M059J (cell line): ENCODE measurements at regions not wholly inside any gene's neighbourhood (a gene's known extent, or its start where the extent isn't known, plus 50 kb on each side); places are given as distances from the start of the nearest gene placed in this dataset.

Experiments used
- DNase-seq: peaks from one replicate; pipeline ENCODE4 v3.0.0-alpha.2; 2012; ENCODE audit warnings: low read depth

DNA sequence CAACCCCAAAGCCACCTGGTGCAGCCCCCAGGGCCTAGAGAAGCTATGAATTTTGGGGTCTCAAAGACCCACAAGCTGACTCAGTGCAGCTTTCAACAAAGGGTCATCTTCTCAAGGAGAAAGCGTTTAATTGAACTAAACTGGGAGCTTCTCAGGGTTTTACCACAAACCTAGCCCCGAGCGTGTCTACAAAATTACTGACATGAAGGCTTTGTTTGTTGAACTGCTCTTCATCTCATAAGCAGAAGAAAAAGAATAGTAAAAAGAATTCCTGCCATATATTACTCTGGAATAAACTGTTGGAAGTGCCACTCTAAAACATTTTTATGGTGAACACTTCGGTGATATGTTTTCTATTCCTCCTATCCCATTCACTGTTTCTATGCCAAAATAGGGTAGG is 50.8 kb upstream of the INCENP start:
- DNase-seq, result no peak

DNA sequence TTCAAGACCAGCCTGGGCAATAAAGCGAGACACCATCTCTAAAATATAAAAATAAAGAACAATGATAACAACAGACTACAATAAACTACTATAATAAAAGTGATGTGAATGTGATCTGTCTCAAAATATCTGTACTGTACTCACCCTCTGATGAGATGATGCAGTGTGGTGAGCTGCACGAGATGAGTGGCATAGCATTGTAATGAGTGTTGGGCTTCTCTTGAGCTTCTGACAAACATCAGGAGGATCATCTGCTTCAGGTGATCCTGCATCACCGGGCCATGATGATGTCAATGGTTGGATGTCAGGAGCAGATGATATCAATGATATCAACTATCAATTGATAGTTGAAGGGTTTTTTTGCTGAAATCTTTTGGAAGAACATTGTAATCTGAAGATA is 52.4 kb upstream of the INCENP start:
- DNase-seq, result no peak

DNA sequence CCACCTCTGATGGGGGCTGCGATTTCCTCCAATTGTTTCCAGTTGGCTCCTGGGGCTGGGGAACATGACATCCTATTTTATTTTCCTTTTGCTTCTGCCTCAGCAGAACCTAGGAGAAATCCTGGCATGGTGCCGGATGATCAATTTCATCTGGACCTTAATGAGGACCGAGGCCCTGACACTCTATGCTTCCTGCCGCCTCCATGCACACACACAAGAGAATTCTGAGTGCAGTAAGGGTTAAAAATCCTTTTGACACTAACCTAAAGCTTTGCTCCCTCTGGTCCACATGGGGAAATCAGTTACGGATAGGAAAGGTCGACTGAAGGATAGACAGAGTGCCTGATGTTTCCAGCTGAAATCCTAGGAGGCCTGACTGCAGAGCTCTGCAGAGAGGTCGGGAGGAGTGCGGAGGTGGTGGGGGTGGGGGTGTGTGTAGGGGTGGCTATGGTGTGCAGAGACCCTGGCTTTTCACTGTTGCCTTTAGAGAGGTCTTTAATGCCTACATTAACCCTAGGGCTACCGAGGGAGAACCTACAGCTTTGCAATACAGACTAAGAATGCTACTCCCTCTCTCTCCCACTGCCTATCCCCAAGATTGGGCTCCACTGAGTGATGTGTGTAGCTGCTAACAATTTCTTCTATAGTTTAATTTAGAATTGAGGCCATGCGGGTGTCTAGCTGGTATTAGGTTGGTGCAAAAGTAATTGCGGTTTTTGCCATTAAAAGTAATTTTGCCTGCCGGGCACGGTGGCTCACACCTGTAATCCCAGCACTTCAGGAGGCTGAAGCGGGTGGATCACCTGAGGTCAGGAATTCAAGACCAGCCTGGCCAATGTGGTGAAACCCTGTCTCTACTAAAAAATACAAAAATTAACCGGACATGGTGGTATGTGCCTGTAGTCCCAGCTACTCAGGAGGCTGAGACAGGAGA is 53.6 kb upstream of the INCENP start:
- no peak for DNase-seq

DNA sequence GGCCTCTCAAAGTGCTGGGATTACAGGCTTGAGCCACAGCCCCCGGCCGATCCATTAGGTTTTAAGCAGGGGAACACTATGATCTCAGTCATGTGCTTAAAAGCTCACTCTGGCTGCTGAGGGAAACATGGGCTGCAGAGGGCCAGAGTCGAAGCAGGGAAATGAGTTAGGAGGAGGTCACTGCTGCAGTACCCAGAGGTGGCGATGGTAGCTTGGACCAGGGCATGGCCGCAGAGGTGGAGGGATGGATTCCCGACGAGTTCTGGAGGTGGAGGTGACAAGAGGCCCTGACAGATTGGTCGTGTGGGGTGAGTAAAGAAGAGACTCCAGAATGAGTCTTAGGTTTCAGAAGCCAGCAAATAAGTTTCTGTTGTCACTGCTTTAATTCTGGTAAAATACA is 54.4 kb upstream of the INCENP start:
- DNase-seq, result no peak

DNA sequence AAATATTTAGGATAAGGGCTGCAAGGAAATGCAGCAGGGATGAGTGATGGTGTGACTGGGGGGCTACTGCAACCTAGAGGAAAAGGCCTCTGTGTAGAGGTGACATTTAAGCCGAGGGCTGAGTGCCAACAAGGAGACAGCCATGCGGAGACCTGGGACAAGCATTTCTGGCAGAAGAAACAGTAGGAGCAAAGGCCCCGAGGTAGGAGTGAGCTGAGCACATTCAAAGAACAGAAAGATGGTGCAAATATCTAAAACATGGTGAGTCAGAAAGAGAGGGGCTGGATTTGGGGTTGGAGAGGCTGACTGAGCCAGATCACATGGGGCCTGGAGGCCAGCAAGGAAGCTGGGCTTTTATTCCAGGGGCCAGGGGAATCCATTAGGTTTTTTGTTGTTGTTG is 55.1 kb upstream of the INCENP start:
- no peak for DNase-seq

DNA sequence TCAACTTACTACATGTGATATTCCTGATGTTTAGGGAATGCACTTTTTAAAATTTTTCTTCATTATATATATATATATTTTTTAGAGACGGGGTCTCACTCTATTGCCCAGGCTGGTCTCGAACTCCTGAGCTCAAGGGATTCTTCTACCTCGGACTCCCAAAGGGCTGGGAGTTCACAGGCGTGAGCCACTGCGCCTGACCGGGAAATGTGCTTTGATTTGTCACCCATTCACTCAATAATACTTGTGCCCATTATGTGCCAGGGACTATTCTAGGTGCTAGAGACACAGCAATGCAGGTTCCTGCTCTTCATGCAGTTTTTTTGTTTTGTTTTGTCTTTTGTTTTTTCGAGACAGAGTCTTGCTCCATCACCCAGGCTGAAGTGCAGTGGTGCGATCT is 56.1 kb upstream of the INCENP start:
- no peak for DNase-seq

DNA sequence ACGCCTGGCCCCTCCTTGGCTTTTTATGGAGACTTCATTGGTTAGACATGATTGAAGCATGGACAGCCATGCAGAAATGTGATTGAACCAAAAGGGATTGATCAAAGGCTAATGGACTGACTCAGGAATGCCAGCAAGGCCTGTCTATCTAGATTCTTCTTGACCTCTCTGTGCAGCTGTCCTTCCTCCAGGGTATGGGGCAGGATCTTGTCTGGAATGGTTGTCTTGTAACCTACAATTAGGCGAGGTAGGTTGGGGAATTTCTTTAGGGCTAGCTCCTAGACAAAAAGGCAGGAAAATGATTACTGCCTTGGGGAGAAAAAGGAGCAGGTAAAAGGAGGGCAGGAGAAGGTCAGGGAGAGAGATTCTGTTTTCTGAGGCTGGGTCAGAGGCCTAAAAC is 59.6 kb upstream of the INCENP start:
- DNase-seq, result no peak

DNA sequence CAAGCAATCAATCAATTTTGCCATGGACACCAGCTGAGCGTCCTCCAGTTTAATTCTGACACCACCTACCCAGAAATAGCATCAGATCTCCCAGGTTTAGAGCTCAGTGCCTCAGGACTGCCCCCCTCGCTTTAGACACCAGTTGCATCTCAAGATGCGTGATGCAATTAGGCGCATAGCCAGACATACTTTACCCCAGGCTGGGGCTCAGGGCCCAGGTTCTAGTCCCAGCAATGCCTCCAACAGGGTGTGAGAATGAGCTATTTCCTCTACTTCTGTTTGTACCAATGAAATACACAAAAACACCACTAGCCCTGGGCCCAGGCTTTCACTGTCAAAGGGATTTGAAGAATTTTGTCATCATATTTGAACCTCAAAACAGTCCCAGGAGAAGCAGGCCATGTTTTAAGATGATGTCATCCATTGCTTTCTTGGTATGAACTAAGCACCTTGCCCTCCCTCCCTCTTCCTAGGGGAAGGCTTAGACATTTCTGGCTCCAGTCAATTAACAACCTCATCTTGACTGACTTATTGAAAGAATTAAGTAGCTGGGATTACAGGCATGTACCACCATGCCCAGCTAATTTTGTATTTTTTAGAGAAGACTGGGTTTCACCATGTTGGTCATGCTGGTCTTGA is 61.5 kb upstream of the INCENP start:
- no peak for DNase-seq

DNA sequence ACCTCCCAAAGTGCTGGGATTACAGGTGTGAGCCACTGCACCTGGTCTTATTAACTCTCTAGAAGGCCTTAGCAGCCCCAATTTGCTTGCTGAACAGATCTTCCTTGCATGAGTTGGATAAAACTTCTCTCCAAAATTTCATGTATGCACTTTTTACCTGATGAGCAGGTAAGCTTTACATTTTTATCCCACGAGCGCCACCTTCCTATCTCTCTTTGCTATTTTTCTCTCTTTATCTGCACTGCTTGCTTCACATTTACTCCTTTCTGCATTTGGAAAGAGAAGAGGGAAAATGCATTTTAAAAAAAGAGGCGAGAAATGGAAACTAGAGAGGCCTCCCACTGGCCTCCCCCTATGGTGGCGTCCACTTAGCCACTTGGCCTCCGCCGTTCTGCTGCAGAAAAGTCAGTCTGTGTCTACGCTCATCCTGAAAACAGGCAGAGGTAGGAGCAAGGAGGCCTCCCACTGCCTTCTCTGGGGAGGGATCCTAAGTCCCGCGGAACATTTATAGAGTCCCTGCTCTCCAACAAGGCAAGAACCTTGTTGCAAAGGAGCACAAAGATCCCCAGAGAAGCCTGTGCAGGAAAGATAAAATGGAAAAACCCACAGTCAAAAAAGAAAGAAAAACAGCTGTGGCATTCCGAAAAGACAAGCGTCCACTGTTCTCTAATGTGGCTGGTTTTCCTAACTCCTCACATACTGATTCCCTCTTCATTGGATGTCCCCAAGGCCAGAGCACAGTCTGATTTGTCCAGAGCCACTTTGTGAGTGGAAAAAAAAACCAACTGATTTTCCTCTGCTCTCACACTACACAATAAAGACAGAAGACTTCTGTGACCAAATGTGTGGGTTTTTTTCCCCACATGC is 62.2 kb upstream of the INCENP start:
- DNase-seq, result no peak

DNA sequence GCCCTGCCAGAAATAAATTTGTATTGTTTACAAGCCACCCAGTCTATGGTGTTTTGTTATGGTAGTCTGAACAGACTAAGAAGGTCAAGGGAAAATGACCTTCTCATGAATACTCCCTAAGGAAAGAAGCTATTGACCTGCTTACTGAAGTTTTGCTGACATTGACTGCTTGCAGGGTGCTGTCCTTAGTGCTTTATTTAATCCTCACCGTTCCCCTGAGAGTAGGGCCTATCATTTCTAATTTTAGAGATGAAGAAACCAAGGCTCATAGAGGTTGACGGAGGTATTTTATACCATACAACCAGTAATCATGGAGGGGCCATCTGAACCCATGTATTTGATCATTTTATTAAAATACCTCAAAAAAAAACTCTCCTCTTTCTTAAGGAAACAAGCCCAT is 66.7 kb upstream of the INCENP start:
- DNase-seq, result no peak

DNA sequence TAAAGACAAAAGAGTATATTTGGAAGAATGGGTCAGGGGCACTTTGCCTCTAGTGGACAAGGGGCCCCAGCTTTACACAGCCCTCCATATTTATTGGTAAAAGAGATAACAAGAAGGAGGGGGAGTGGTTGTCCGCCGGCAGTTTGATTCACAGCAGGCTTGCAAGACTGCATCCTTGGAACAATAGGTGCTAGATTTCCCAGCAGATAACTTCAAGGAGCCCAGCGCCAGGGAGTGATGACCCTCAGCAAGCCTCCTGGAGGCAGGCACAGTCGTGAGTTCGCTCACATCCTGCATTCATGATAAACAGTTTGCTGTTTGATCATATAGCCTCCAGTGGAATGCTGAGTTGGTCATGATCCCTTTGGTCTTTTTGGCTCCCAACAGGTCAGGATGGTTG is 67.8 kb upstream of the INCENP start:
- DNase-seq, result no peak

DNA sequence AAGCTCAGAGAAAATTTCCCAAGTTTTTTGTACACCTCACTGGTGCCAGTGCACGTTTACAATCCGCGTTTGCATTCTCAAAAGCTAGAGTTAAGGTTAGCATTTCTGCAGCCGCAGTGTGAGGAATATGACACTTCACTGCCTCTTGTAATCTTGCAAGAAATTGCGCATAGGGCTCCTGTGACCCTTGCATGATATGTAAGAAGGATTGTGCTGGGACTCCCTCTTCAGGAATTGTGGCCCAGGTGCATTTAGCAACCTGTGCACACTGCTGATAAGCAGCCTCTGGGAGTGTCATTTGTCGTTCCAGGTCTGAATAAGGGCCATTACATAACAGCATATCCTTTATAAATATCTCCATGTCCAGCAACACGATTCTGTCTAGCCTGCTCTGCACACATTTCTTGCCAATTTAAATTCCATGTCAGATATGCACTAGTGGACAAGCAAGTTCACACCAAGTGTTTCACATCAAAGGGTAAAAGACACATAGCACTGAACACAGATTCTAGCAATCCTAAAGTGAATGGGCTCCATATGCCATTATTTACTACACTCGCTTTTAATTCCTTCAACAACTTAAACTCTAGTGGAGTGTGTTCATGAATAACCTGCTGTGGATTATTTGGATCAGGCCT is 69.2 kb upstream of the INCENP start:
- peak; percentile 72 for DNase-seq

DNA sequence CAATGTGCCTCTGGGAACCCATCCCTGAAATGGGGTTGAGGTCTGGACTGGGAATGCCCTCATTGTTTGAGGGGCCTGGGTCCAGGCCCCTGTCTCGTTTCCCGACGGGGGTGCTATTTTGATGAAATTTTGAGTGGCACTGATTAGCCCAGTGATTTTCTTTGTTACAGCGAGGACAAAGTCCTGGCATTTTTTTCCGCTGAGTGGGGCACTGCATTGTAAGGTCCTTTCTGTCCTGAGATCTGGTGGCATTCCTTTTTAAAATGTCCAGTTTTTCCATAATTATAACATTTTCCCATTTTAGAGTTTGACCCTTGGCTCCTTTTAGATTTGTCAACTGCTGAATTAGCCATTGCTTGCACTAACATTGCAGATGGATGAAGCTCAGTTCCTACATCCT is 69.7 kb upstream of the INCENP start:
- DNase-seq, result no peak

DNA sequence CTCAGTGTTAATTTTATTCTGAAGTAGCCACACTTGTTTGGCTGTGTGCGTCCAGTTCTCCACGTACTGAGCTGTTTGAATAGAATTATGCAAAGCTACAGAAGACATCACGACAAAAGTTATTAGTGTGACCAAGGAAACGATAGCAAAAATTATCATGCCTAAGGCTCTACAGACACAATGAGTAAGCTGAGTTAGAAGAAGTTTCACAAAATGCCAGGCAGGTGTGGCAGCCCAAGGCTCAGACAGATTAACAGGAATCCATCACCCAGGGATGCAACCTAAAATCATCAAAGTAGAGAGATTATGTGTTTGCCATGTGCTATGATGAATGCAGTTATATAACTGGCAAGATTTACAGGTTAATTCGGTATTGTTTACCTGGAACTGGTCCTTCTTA is 73.1 kb upstream of the INCENP start:
- no peak for DNase-seq

DNA sequence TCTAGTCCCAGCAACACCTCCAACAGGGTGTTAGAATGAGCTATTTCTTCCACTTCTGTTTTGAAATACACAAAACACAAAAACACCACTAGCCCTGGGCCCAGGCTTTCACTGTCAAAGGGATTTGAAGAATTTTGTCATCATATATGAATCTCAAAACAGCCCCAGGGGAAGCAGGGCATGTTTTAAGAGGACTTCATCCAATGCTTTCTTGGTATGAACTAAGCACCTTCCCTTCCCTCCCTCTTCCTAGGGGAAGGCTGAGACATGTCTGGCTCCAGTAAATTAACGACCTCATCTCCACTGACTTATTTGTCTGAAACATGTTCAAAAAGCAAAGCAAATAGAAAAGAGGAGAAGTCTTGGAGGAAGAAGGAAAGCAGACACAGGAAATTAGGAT is 75.7 kb upstream of the INCENP start:
- DNase-seq, result peak; percentile 43

DNA sequence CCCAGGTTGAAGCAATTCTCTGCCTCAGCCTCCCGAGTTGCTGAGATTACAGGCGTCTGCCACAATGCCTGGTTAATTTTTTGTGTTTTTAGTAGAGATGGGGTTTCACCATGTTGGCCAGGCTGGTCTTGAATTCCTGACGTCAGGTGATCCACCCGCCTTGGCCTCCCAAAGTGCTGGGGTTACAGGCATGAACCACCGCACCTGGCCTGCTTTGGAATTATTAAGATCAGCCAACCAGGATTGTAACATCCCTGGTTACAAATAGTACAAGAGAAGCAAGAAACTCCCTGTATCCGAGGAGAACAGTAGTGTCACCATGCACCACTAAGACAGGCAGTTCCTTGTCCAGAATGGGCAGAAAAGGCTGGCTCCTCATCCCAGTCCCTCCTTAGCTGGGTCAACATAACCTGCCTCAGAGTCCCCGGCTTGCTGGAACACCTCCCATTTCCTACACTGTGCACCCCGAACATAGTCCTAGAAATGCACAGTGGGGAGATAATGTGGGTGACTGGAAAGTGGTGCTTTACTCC is 77.2 kb upstream of the INCENP start:
- no peak for DNase-seq

DNA sequence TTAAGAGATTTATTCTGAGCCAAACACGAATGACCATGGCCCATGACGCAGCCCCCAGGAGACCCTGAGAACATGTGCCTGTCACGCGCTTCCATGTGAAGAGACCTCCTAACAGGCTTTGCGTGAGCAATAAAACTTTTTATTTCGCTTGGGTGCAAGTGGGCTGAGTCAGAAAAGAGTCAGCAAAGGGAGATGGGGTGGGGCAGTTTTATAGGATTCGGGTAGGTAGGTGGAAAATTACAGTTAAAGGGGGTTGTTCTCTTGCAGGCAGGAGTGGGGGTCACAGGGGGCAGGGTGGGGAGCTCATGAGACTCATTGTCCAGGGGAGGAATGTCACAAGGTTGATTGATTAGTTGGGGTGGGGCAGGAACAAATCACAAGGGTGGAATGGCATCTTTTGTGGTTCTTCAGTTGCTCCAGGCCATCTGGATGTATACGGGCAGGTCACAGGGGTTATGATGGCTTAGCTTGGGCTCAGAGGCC is 77.2 kb upstream of the FTH1 start:
- DNase-seq, result peak; percentile 63

DNA sequence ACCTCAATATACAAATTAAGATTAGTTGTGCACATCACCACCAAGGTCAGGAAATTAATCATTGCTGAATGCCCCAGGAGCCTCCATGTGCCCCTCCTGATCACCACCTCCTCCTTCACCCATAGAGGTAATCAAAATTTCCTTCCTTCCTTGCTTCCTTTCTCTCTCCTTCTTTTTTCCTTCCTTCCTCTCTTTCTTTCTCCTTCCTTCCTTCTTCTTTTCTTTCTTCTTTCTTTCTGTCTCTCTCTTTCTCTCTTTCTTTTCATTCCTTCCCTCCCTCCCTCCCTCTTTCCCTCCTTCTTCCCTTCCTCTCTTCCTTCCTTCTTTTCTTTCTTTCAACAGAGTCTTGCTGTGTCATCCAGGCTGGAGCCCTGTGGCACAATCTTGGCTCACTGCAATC is 67.9 kb upstream of the FTH1 start:
- DNase-seq, result no peak

DNA sequence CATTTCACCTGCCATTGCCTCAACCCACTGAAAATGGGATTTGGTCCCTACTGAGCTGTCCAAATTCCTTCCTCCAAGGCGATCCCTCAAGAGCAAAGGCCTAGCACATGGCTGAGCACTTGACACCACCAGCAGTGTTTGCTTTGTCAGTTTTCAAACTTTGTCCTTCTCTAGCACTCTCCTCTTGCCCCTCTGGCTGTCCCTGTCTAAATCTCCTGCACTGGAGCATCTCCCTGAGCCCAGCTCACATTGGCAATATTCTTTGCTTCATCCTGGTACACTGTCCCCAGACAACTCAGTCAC is 66.6 kb upstream of the FTH1 start:
- no peak for DNase-seq

DNA sequence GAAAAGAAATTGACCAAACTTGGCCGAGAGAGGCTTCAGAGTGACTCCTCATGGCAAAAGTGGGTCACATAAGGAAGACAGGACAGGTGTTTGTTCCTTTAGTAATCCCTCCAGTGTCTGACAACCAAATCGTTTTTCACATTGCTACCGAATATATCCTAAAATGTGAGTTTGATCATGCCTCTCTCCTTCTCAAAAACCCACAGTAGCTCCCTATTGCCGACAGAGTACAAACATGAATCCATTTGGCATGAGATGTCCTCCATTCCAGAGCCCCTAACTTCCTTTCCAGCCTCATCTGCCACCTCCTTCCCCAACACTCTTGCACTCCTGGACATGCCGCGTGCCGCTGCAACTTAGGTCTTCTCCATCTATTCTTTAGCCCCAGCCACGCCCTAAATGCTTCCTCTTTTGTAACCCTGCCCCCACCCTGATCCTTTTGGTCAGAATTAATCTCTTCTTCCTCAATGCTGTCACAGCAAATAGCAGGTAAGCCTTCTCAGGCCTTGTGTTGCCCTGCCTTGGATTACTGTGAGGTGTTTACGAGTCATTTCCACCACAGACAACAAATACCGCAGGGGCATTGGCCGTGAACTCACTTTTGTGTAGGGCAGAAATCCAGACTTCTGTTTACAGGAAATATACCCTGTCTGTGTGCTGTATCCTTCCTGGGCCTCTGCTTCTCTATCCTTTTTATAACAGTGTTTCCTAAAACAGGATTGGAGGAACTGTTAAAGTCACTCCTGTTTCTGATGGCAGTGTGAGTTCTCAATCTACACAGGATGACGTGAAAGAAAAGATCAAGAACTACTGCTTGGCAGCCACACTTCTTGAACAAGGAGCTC is 66.0 kb upstream of the FTH1 start:
- DNase-seq, result peak; percentile 59
